T-cell (primary cell): ENCODE measurements at regions not wholly inside any gene's neighbourhood (a gene's known extent, or its start where the extent isn't known, plus 50 kb on each side); places are given as distances from the start of the nearest gene placed in this dataset.
"Not testable (repeated sequence)": the region's sequence is repeated elsewhere in the genome, so short reads cannot be mapped to it uniquely, and the experiment has no call there.

ENCODE experiments used
- ATAC-seq, 4 experiments: fragments of 200-7000 bp in 3 of 4; fragments of 150-1000 bp in 1 of 4; cut with Tn5 transposase; replicated peaks in 1 of 4; 1 replicate in 3 of 4; 2 replicates in 1 of 4; pipeline ENCODE4 v1.10.0; 2021; ENCODE audit warnings: moderate library complexity in 3 of 4, mild to moderate bottlenecking in 2 of 4, moderate number of reproducible peaks in 1 of 4
- CTCF ChIA-PET, 2 donors: fragments of 300-600 bp; sonication (Branson Sonifier 250); formaldehyde crosslinking; loops; one replicate each; lab custom pipeline; 2022; ENCODE audit warnings: antibody characterized with exemption in 2 of 2; lab: Charles Lee
- POLR2A ChIA-PET, 2 donors: fragments of 300-600 bp; sonication (Branson Sonifier 250); formaldehyde crosslinking; loops; one replicate each; lab custom pipeline; 2022; ENCODE audit warnings: antibody characterized with exemption in 2 of 2; lab: Charles Lee
- DNase-seq, 35 experiments: peaks; one replicate each; pipeline versions ENCODE4 v3.0.0 to v3.0.0-alpha.2; 2013 to 2023
- H3K27ac ChIP-seq: one replicate; pipeline ENCODE4 v1.5.1; 2013; ENCODE audit warnings: low read length
- H3K27me3 ChIP-seq, 2 experiments: replicated peaks in 1 of 2; 1 replicate in 1 of 2; 2 replicates in 1 of 2; pipeline versions ENCODE4 v1.6.1 to v1.7.0; 2013; ENCODE audit warnings: low read length in 1 of 2, mixed read lengths in 1 of 2; ENCODE audit not compliant: control insufficient read depth in 2 of 2, insufficient read depth in 2 of 2; ENCODE audit errors: extremely low read depth in 1 of 2
- H3K36me3 ChIP-seq, 2 donors: 1 replicate in 1 of 2; 2 replicates in 1 of 2; pipeline versions ENCODE4 v1.6.1 to v1.7.0; 2013; ENCODE audit warnings: low read length in 1 of 2; ENCODE audit not compliant: control insufficient read depth in 2 of 2, insufficient read depth in 1 of 2; ENCODE audit errors: extremely low read depth in 1 of 2
- H3K4me1 ChIP-seq, 2 experiments: 1 replicate in 1 of 2; 2 replicates in 1 of 2; pipeline versions ENCODE4 v1.6.1 to v1.7.0; 2013; ENCODE audit warnings: low read length in 2 of 2, mixed read lengths in 1 of 2; ENCODE audit not compliant: insufficient read depth in 2 of 2, control insufficient read depth in 1 of 2; ENCODE audit errors: extremely low read depth in 1 of 2
- H3K4me3 ChIP-seq, 2 donors: 1 replicate in 1 of 2; 2 replicates in 1 of 2; pipeline versions ENCODE4 v1.5.1 to v1.7.0; 2013; ENCODE audit warnings: mild to moderate bottlenecking in 2 of 2, low read length in 1 of 2, moderate library complexity in 1 of 2; ENCODE audit not compliant: control insufficient read depth in 1 of 2; ENCODE audit errors: extremely low read depth in 1 of 2
- H3K9me3 ChIP-seq: 2 replicates; pipeline ENCODE4 v1.7.0; 2013
- H3K27ac Mint-ChIP-seq, 2 donors: one replicate each; pipeline ENCODE4 v1.8.0; 2020 to 2021; ENCODE audit warnings: mild to moderate bottlenecking in 2 of 2, mixed read lengths in 2 of 2
- H3K27me3 Mint-ChIP-seq, 2 donors: one replicate each; pipeline ENCODE4 v1.8.0; 2021 to 2022; ENCODE audit warnings: mixed read lengths in 2 of 2
- H3K36me3 Mint-ChIP-seq: one replicate; pipeline ENCODE4 v1.8.0; 2021; ENCODE audit warnings: mixed read lengths
- H3K4me1 Mint-ChIP-seq, 3 donors: one replicate each; pipeline ENCODE4 v1.8.0; 2020 to 2022; ENCODE audit warnings: mixed read lengths in 3 of 3, mild to moderate bottlenecking in 1 of 3
- H3K4me3 Mint-ChIP-seq, 3 donors: one replicate each; pipeline ENCODE4 v1.8.0; 2020 to 2022; ENCODE audit warnings: mild to moderate bottlenecking in 3 of 3, mixed read lengths in 3 of 3, moderate library complexity in 3 of 3
- H3K9me3 Mint-ChIP-seq, 3 donors: one replicate each; pipeline ENCODE4 v1.8.0; 2020 to 2022; ENCODE audit warnings: mixed read lengths in 3 of 3
- WGBS: methylation state at CpG from one replicate; pipeline ENCODE4 v1.1.5; 2013; ENCODE audit warnings: missing lambda C conversion rate; ENCODE audit not compliant: insufficient coverage; 5-methylcytosine and 5-hydroxymethylcytosine counted together

DNA sequence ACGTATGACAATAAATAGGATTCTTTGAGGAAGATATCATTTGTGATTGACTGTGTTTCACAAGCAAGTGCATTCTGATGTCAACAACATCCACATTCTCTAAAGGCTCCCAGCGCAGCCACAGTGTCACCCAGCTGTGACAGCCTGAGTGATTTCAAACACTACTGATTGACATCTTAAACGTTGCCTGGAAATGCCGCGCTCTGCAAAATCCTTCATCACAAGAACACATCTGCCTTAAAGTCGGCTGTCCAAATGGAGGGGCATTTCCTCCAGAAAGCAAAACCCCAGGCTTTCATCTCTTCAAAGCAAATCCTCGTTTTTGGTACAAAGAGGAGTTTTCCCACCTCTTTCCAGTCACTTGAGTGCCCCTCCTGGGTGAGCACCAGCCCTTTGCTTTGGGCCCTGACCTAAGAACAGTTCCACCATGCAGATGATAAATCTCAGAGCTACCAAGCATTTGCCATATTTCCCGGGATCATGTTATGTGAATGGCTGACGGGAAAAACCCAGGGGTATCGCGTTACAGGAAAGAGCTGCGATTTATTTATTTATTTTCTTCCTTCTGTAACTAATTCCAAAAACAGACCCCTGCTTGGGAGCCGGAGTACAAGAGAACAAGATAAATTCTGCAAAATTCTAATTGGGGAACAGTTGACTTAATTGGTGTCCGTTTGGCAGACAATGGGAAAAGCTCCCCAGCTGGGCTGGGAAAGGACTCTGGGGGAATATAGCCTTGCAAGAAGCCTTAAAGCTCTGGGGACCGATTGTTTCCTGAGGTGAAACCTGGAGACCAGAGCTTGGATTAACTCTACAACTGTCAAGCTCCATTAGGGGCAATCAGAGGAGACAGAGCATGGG, 703.8 kb upstream of the NR2F2 start:
- H3K4me1 Mint-ChIP-seq, result no peaks in the 10 kb centered on the region
- DNase-seq (no peak), ATAC-seq (no peak)
- Histone ChIP-seq H3K36me3 (no peaks in the 10 kb centered on the region), H3K27ac (no peak overlapping the region), H3K4me1 (no peaks in the 10 kb centered on the region), H3K27me3 (peaks cover 0 to 2% of the 10 kb centered on the region in 2 experiments), H3K4me3 (no peak overlapping the region), H3K9me3 (no peaks in the 10 kb centered on the region)
- H3K4me3 Mint-ChIP-seq, result no peak overlapping the region
- peaks cover 3 to 4% of the 10 kb centered on the region in 2 donors for H3K27me3 Mint-ChIP-seq
- WGBS, result 37% methylated on average over 7 of the region's 15 CpGs
- ChIA-PET POLR2A (interaction anchor here in 1 of 2 donors (0.6 kb wide), 1 partner anchor 37 kb away, joined by 3 read pairs; no protein-coding TSS in a partner anchor), CTCF (no interaction called here)
- peaks cover 10 to 20% (median 16%) of the 10 kb centered on the region in 3 donors for H3K9me3 Mint-ChIP-seq
- H3K36me3 Mint-ChIP-seq, result peaks cover 3% of the 10 kb centered on the region
- H3K27ac Mint-ChIP-seq, result no peak overlapping the region

DNA sequence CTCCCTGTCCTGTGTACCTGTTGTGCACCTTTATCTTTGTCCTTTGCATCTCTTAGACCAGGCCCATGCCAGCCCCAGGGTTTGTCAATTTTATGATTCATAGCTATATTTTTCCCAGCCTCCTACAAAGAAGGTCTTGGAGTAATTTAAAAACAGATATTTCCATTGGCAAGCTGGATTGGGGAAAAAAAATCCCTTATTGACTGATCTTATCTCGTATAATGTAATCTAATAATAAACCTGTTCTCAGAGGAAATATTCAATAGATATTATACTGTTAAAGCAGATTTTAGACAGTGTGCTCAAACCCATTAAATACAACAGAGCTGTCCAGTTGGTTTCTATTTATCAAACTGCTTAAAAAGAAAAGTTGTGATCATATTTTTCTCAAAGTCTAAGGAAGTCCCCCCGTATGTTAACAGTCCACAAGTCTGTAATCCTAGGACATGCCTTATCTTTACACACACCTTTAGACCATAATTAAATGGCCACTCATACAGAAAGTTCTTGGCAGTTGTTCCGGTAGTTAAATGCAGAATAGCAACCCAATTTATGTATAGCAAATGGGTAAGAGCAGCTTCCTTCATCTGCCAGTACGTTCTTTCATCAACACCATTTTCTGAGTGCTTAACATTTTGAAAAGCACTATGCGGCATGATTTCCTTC, 700.9 kb upstream of the NR2F2 start:
- Histone ChIP-seq H3K4me1 (no peaks in the 10 kb centered on the region), H3K9me3 (no peaks in the 10 kb centered on the region), H3K4me3 (no peak overlapping the region), H3K27me3 (peaks cover 0 to 2% of the 10 kb centered on the region in 2 experiments), H3K27ac (no peak overlapping the region), H3K36me3 (no peaks in the 10 kb centered on the region)
- Mint-ChIP-seq H3K4me1 (no peaks in the 10 kb centered on the region), H3K36me3 (no peaks in the 10 kb centered on the region), H3K9me3 (peaks cover 0 to 5% (median 3%) of the 10 kb centered on the region in 3 donors), H3K4me3 (no peak overlapping the region), H3K27me3 (peaks cover 3 to 8% of the 10 kb centered on the region in 2 donors), H3K27ac (no peak overlapping the region)
- DNase-seq, result no peak
- 80% methylated on average over 1 of the region's 5 CpGs for WGBS
- ATAC-seq, result no peak
- ChIA-PET POLR2A (no interaction called here), CTCF (interaction anchor here in 1 of 2 donors (0.6 kb wide), 1 partner anchor 41 kb away, joined by 3 read pairs; no protein-coding TSS in a partner anchor)

DNA sequence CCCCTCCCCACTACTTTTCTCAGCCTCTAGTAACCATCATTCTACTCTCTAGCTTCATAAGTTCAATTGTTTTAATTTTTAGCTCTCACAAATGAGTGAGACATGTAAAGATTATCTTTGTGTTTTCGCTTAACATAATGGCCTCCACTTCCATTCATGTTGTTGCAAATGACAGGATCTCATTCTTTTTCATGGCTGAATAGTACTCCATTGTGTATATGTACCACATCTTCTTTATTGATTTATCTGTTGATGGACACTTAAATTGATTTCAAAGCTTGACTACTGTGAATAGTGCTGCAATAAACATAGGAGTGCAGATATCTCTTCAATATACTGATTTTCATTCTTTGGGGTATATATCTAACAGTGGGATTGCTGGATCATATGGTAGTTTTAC, 699.8 kb upstream of the NR2F2 start:
- Mint-ChIP-seq H3K9me3 (peaks cover 0 to 5% (median 3%) of the 10 kb centered on the region in 3 donors), H3K36me3 (no peaks in the 10 kb centered on the region), H3K27ac (no peak overlapping the region), H3K4me1 (no peaks in the 10 kb centered on the region), H3K27me3 (peaks cover 3 to 8% of the 10 kb centered on the region in 2 donors), H3K4me3 (no peak overlapping the region)
- Histone ChIP-seq H3K27me3 (peaks cover 0 to 2% of the 10 kb centered on the region in 2 experiments), H3K36me3 (no peaks in the 10 kb centered on the region), H3K4me1 (no peaks in the 10 kb centered on the region), H3K4me3 (no peak overlapping the region), H3K27ac (no peak overlapping the region), H3K9me3 (no peaks in the 10 kb centered on the region)
- WGBS, result no CpG with 5 or more reads among the region's 1 CpG
- no peak for ATAC-seq
- no peak for DNase-seq
- ChIA-PET CTCF (no interaction called here), POLR2A (no interaction called here)

DNA sequence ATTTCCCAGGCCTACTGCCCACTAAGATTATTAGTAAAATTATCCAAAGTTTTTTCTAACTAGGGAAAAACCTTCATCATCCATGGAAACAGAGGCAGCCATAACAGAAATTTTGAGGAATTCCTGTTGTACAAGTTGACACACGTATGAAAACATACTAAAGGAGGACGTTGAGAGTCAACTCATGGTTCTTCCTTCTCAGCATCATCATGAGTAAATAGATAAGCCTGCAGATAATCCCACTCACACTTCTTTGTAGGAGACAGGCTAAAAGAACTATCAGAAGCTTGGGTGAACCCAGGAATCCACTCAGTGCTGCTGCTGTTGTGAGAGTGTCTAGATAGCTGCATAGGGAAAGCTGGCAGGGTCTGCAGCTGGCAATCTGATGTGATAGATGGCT, 694.8 kb upstream of the NR2F2 start:
- H3K36me3 Mint-ChIP-seq, result no peaks in the 10 kb centered on the region

DNA sequence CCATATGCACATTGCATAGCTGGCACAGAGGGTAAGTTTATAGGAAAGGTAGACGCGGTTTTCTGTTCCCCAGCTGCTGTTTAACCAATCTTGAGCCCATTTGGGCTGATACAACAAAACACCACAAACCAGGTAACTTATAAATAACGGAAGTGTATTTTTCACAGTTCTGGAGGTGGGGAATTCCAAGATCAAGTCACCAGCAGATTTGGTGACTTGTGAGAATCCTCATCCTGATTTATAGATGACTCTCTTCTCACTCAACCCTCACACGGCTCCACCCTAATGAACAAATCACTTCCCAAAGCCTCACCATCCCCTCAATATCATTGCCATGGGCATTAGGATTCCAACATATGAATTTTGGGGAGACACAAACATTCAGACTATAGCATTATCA, 694.4 kb upstream of the NR2F2 start:
- Mint-ChIP-seq H3K9me3 (peaks cover 0 to 3% (median 0%) of the 10 kb centered on the region in 3 donors), H3K4me1 (no peaks in the 10 kb centered on the region), H3K27me3 (peaks cover 0 to 7% of the 10 kb centered on the region in 2 donors), H3K36me3 (no peaks in the 10 kb centered on the region), H3K27ac (no peak overlapping the region), H3K4me3 (no peak overlapping the region)
- ChIA-PET POLR2A (no interaction called here), CTCF (interaction anchor here in 1 of 2 donors (0.6 kb wide), 1 partner anchor 187 kb away, joined by 6 read pairs; no protein-coding TSS in a partner anchor)
- no peak overlapping the region for H3K4me3 ChIP-seq
- no peaks in the 10 kb centered on the region for H3K27me3 ChIP-seq
- no peak overlapping the region for H3K27ac ChIP-seq
- DNase-seq (no peak), ATAC-seq (no peak)
- H3K9me3 ChIP-seq, result no peaks in the 10 kb centered on the region
- WGBS, result no CpG with 5 or more reads among the region's 4 CpGs
- H3K4me1 ChIP-seq, result no peaks in the 10 kb centered on the region
- H3K36me3 ChIP-seq, result no peaks in the 10 kb centered on the region

More for the DNA sequence above, 694.8 kb upstream of the NR2F2 start:
- no peaks in the 10 kb centered on the region for H3K4me1 ChIP-seq
- ATAC-seq, result no peak
- ChIA-PET CTCF (interaction anchor here in 1 of 2 donors (0.6 kb wide), 1 partner anchor 21 kb away, joined by 3 read pairs; no protein-coding TSS in a partner anchor), POLR2A (no interaction called here)
- H3K36me3 ChIP-seq, result no peaks in the 10 kb centered on the region
- WGBS, result 76% methylated on average over 2 of the region's 2 CpGs
- H3K9me3 Mint-ChIP-seq, result peaks cover 0 to 3% (median 3%) of the 10 kb centered on the region in 3 donors
- H3K27me3 ChIP-seq, result no peaks in the 10 kb centered on the region
- no peak overlapping the region for H3K27ac Mint-ChIP-seq
- no peak for DNase-seq
- no peak overlapping the region for H3K27ac ChIP-seq
- H3K4me1 Mint-ChIP-seq, result no peaks in the 10 kb centered on the region
- H3K4me3 ChIP-seq, result no peak overlapping the region
- peaks cover 0 to 5% of the 10 kb centered on the region in 2 donors for H3K27me3 Mint-ChIP-seq
- H3K9me3 ChIP-seq, result no peaks in the 10 kb centered on the region
- no peak overlapping the region for H3K4me3 Mint-ChIP-seq

DNA sequence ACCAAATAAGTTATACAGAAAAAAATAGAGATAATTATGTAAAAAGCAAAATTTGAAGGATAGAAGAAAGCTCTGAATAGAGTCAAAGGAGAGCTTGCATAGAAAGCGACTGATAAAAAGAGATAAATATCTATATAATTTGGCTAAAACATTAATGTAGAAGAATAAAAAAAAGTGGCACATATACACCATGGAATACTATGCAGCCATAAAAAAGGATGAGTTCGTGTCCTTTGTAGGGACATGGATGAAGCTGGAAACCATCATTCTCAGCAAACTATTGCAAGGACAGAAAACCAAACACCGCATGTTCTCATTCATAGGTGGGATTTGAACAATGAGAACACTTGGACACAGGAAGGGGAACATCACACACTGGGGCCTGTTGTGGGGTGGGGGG, 693.3 kb upstream of the NR2F2 start:
- H3K4me3 Mint-ChIP-seq, H3K36me3 Mint-ChIP-seq, DNase-seq, H3K9me3 ChIP-seq, H3K4me1 ChIP-seq, H3K27ac Mint-ChIP-seq, H3K4me1 Mint-ChIP-seq, H3K36me3 ChIP-seq, H3K9me3 Mint-ChIP-seq, H3K27ac ChIP-seq, H3K27me3 ChIP-seq, H3K27me3 Mint-ChIP-seq, ATAC-seq, H3K4me3 ChIP-seq, CTCF ChIA-PET: not testable (repeated sequence)
- POLR2A ChIA-PET, result interaction anchor here in 1 of 2 donors (0.6 kb wide), 1 partner anchor 1553 kb away, joined by 3 read pairs; no protein-coding TSS in a partner anchor
- WGBS, result no CpG with 5 or more reads among the region's 3 CpGs
